SU-DHL-6 (cell line): ENCODE measurements at regions not wholly inside any gene's neighbourhood (a gene's known extent, or its start where the extent isn't known, plus 50 kb on each side); places are given as distances from the start of the nearest gene placed in this dataset.

ENCODE experiments used
- CTCF ChIP-seq: fragments of 200-600 bp; sonication (generic); IDR thresholded peaks from one replicate; pipeline ENCODE4 v1.5.1; 2017; ENCODE audit warnings: antibody characterized with exemption, mild to moderate bottlenecking, low read length, moderate library complexity; ENCODE audit not compliant: insufficient read depth, poor library complexity, severe bottlenecking
- EZH2phosphoT487 ChIP-seq: fragments of 200-600 bp; sonication (generic), shearing (Covaris generic); conservative IDR thresholded peaks from 2 replicates; pipeline ENCODE4 v1.6.1; 2018; ENCODE audit warnings: mild to moderate bottlenecking, antibody characterized with exemption, low read length, moderate library complexity, mixed read lengths

GRCh38 chr4:180380733-180381132 is 1862.5 kb upstream of the TENM3 start:
- TF ChIP-seq CTCF (no peak), EZH2phosphoT487 (no peak)
